ENCODE measurements at regions not wholly inside any gene's neighbourhood (a gene's known extent, or its start where the extent isn't known, plus 50 kb on each side); places are given as distances from the start of the nearest gene placed in this dataset.

- TF ChIP-seq STAT6 (CRISPR knock-in tag; IDR thresholded peaks at IDR 0.05) (no peak), RBM22 (IDR thresholded peaks at IDR 0.05; ENCODE audit: low read depth, low read length, poor library complexity, severe bottlenecking) (no peak), HNRNPLL (IDR thresholded peaks at IDR 0.05; ENCODE audit: low read depth, low read length, poor library complexity, severe bottlenecking) (no peak), ZBTB33 (CRISPR knock-in tag; IDR thresholded peaks at IDR 0.05) (no peak), NEUROD1 (IDR thresholded peaks at IDR 0.05; ENCODE audit: borderline replicate concordance, low read depth, low read length, partially characterized antibody) (no peak), HIVEP1 (CRISPR knock-in tag; IDR thresholded peaks at IDR 0.05) (no peak), EWSR1 (IDR thresholded peaks at IDR 0.05; ENCODE audit: borderline replicate concordance, low read depth, partially characterized antibody) (no peak), ZNF280B (CRISPR knock-in tag; IDR thresholded peaks at IDR 0.05) (no peak)
Measured at GRCh38 chr22:23397008-23397612, 183.0 kb downstream of the IGLL1 start (continued).

All from K562 (cell line).